ENCODE measurements at regions not wholly inside any gene's neighbourhood (a gene's known extent, or its start where the extent isn't known, plus 50 kb on each side); places are given as distances from the start of the nearest gene placed in this dataset.
"Not testable (repeated sequence)": the region's sequence is repeated elsewhere in the genome, so short reads cannot be mapped to it uniquely, and the experiment has no call there.

GRCh38 chr10:118868589-118868988 lies 113.8 kb upstream of the CACUL1 start:
- no peak for FAIRE-seq
- DNase-seq (ENCODE audit: low spot score in 2 of 2) = no peak

DNA sequence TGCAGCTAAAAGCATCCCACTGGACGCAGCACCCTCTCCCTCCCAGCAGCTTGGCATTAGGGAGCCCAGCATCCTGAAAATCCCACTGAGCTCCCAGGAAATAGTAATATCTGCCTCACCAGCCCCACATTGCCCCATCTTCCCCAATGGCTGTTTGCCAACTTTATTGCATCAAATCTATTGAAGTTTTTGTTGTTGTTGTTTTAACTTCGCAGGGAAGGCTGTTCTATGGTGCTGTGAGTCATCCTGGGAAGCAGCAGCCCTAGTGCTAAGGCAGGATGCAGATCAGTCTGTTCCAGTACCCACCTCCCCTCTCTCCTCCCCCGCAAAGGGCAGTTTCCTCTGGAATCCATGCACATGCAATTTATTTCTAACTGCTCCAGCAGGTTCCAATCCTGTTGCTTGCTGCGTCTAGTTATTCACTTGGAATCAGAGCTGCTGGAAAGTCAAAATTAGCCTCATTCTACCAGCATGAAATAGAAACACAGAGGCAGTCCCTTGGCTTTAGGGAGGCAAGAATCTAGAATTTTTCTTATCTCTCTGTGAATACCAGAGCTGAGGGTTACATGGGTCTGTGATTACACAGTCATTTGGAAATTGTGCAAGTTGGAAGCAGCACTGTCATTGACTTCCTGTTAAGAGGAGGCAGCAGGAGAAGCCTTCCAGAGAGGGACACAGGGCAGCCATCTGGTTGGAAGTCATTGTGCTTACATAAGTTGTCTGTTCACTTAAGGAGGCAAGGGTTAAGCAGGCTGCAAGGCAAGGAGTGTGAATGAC lies 115.9 kb upstream of the CACUL1 start:
- FAIRE-seq = no peak
- DNase-seq (ENCODE audit: low spot score in 2 of 2) = peak in 1 of 2 donors; percentile 35

DNA sequence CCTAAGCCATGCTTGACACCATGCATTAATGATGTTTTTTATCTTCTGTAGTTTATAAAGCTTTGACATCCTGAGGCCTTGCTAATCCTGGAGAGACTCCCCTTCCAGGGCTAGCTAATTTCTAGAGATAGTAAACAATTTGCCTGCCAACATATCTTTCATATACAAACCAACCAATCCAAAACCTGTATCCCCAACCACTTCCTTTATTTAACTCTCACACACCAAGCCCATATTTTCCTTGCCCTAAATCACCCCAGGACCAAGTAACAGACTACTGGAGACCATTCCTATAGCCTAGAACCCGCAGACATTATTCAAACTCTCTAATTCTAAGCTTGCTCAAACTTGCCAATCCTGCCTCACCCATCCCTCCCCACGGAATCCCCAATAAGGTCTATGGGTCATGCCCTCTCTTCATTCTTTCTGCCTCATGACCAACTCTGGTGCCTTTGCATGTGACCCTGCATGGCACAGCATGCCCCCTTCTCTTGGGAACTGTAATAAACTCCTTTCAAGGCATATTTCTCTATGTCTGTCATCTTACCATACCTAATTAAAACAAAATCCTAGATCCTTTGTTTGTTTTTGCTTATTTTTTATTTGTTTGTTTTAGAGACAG lies 116.6 kb upstream of the CACUL1 start:
- FAIRE-seq (no peak), DNase-seq (ENCODE audit: low spot score in 2 of 2) (no peak)

DNA sequence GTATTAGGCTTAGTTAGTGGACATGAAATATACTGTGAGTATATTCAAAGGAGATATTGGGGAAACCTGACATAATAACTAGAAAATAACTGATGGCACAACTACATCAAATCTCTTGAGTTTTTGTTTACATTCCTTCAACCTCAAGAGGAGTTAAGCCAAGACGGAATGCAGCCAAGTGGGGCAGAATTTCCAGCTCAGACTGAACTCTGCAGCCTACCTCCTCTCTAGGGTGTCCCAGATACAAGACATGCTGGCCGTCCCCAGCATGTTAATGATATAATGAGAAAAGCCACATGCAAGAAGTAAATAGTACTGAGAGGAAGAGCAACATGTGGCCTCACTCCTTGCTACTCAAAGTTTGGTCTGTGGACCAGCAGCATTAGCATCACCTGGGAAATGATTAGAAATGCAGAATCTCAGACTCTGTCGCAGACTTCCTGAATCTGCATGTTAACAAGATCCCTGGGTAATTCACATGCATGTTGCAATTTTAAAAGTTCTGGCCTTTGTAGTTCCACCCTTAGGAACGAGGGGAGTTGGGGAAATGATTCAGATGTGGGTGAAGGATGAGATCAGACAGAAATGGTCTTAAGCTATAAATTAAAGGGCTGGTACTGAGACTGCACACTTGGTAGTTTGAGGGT lies 118.4 kb upstream of the CACUL1 start:
- FAIRE-seq (no peak), DNase-seq (ENCODE audit: low spot score in 2 of 2) (no peak)

GRCh38 chr10:118873738-118874105 lies 119.0 kb upstream of the CACUL1 start:
- DNase-seq (ENCODE audit: low spot score in 2 of 2) (no peak), FAIRE-seq (no peak)

GRCh38 chr10:118874171-118874570 lies 119.4 kb upstream of the CACUL1 start:
- FAIRE-seq (no peak), DNase-seq (ENCODE audit: low spot score in 2 of 2) (no peak)

GRCh38 chr10:118875087-118875486 lies 120.3 kb upstream of the CACUL1 start:
- DNase-seq (ENCODE audit: low spot score in 2 of 2) = no peak
- FAIRE-seq = no peak

DNA sequence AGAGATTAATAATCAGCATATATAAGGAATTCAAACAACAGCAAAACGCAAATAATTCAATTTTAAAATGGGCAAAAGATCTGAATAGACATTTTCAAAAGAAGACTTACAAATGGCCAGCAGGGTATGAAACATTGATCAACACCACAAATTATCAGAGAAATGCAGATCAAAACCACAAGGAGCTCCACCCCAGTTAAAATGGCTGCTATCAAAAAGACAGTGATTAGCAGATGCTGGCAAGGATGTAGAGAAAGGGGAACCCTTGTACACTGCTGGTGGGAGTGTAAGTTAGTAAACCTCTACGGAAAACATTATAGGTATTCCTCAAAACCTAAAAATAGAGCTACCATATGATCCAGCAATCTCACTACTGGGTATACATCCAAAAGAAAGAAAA lies 128.0 kb upstream of the CACUL1 start:
- FAIRE-seq (no peak), DNase-seq (ENCODE audit: low spot score in 2 of 2) (no peak)

- FAIRE-seq = no peak
- DNase-seq (ENCODE audit: low spot score in 2 of 2) = no peak
Observed at GRCh38 chr10:118892255-118892654, 137.3 kb upstream of the NANOS1 start.

GRCh38 chr10:118894891-118895290 lies 134.6 kb upstream of the NANOS1 start:
- not testable (repeated sequence) for FAIRE-seq; DNase-seq (ENCODE audit: low spot score in 2 of 2)

DNA sequence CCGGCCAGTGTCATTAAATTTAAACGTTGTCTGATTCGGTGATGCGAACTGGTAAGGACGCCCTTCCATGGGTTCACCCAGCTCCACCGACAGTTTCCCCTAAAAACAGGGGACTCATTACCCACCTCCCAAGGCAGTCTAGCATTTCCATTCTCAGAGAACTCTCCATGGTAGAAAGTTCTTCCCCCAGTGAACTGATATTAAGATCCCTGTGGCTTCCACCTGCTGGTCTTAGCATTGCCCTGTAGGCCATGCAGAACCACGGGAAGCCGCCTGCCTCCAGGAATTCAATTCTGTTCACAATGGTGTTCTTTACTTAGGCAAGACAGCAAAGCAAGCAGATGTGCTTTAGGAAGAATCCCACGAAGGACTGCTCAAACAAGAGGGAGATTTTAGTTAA lies 128.9 kb upstream of the NANOS1 start:
- no peak for DNase-seq (ENCODE audit: low spot score in 2 of 2)
- no peak for FAIRE-seq

GRCh38 chr10:118901380-118901779 lies 128.1 kb upstream of the NANOS1 start:
- FAIRE-seq (no peak), DNase-seq (ENCODE audit: low spot score in 2 of 2) (no peak)

DNA sequence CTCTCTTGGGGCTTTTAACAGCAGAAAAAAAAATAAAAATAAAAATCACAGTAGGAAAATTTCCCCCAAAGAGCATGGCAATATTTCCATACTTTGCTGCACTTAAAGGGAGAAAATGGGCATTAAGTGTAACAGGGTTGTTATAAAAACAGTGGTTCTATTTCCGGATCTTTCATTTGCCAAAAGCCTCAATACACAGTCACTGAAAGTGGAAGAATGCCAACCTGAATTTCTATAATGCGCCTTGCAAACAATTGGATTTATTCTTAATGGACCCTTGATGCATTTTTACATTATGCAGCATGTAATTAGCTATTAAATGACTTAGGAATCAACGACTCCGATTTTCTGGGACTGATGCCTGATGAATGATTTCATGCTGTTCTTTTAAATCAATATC lies 127.6 kb upstream of the NANOS1 start:
- FAIRE-seq = no peak
- DNase-seq (ENCODE audit: low spot score in 2 of 2) = no peak

DNA sequence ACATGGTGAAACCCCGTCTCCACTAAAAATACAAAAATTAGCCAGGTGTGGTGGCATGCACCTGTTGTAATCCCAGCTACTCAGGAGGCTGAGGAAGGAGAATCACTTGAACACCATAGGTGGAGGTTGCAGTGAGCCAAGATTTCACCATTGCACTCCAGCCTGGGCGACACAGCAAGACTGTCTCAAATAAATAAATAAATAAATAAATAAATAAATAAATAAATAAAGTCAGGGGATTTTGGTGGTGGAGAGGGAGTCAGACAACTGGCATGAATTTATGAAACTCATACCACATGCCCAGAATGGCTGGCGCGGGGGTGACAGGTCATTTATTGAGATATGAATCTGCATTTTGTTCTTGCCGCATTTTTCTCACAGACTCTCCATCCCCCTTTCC lies 126.9 kb upstream of the NANOS1 start:
- not testable (repeated sequence) for DNase-seq (ENCODE audit: low spot score in 2 of 2); FAIRE-seq

DNA sequence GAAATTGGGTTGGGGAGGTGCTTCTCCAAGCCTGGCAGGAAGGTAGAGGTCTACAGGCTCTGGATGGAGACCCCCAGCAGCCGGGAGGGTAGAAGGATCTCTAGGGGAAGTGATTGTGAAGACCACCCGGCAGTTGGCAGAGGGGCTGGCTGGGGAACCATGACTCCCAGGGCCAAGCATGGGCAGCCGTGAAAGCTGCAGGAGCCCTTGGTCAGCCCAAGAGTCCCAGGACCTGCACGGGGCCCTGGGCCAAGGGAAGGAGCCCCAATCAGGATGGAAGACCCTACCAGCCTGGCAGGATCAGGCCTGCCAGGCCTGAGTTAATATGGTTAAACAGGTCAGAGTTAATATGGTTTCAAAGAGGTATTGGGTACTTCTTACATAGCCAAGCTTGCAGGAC lies 126.3 kb upstream of the NANOS1 start:
- FAIRE-seq = no peak
- no peak for DNase-seq (ENCODE audit: low spot score in 2 of 2)

GRCh38 chr10:118903691-118904090 lies 125.8 kb upstream of the NANOS1 start:
- no peak for DNase-seq (ENCODE audit: low spot score in 2 of 2)
- FAIRE-seq = no peak

GRCh38 chr10:118904286-118904685 lies 125.2 kb upstream of the NANOS1 start:
- DNase-seq (ENCODE audit: low spot score in 2 of 2) (no peak), FAIRE-seq (no peak)

DNA sequence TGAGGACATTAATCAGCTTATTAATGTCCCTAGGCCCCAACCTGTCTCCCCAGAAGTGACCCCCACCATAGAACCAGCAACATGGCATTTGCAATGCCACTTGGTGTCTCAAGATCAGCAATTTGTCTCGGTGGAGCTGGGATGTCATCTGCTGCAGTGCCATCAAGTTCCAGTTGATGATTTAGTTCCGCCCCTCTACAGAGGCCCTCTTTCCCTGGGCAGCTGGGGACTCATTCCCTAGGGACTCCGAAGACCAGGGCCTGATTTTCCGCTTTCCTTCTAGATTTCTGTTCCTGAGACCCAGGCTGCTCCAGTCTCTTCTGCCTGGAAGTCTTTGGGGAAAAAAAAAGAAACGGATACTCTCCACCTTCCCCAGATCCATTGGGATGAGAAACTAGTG lies 122.5 kb upstream of the NANOS1 start:
- FAIRE-seq (no peak), DNase-seq (ENCODE audit: low spot score in 2 of 2) (no peak)

DNA sequence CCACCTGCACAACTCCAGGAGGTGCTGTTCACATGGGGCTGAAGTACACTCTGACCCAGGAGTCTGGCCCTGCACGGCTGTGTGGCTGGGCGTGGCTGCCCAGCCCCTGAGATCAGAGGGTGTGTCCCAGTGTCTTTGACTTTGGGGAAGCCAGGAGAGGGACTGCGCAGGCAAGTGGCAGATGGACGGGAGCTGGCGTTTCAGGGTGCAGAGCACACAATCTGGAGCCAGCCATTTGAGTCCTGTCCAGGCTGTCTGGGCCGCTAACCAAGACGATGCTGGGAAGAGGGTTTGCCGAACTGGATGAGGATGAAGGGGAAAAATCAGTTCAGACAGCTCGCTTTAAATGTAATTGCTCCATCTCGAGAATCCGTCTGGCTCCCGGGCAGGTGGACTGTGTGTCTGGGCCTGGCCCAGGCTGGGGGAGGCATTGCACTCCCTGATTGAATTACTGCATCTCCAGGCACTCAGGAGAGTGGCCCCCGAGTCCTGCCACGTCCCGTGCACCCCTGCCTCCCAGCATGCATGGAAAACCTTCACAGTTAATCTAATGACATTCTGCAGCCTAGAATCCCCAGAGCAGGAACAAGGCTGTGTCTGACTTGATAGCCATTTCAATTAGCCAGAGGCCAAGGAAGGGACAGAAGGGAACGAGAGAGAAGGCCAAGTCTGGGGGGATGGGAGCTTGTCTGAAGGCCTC lies 120.8 kb upstream of the NANOS1 start:
- FAIRE-seq = no peak
- DNase-seq (ENCODE audit: low spot score in 2 of 2) = no peak

GRCh38 chr10:118910702-118911101 lies 118.8 kb upstream of the NANOS1 start:
- no peak for FAIRE-seq
- no peak for DNase-seq (ENCODE audit: low spot score in 2 of 2)

DNA sequence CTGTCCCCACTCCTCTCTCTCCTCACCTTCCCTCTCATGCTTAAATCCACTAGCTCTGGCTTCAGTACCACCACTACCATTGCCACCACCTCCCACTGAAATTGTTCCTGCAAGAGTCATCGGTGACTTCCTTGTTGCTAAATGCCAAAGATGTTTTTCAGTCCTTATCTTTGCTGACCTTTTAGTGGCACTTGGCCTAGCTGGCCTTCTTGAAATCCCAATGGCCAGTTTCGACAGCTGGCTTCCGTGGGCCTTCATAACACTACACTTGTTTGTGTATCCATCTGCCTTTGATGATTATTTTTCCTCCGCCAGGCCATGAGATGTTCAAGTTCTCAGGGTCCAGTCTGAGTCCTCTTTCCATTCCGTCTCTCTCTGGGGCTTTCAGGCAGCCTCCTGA lies 118.2 kb upstream of the NANOS1 start:
- FAIRE-seq = no peak
- no peak for DNase-seq (ENCODE audit: low spot score in 2 of 2)

All from frontal cortex (tissue), 3 donors.